ENCODE measurements at regions not wholly inside any gene's neighbourhood (a gene's known extent, or its start where the extent isn't known, plus 50 kb on each side); places are given as distances from the start of the nearest gene placed in this dataset.

- peak; percentile 29; the same call in 1 of the 2 replicates for TF ChIP-seq ZNF592 (IDR thresholded peaks at IDR 0.05)
- no peak for TF ChIP-seq BRD4 (IDR thresholded peaks at IDR 0.05)
- no peak for TF ChIP-seq MCM2 (IDR thresholded peaks at IDR 0.05; ENCODE audit: low read depth)
- TF ChIP-seq, protein P1, sequence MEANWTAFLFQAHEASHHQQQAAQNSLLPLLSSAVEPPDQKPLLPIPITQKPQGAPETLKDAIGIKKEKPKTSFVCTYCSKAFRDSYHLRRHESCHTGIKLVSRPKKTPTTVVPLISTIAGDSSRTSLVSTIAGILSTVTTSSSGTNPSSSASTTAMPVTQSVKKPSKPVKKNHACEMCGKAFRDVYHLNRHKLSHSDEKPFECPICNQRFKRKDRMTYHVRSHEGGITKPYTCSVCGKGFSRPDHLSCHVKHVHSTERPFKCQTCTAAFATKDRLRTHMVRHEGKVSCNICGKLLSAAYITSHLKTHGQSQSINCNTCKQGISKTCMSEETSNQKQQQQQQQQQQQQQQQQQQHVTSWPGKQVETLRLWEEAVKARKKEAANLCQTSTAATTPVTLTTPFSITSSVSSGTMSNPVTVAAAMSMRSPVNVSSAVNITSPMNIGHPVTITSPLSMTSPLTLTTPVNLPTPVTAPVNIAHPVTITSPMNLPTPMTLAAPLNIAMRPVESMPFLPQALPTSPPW (CRISPR knock-in tag; IDR thresholded peaks at IDR 0.05): peak; percentile 38; the same call in 1 of the 2 replicates
- no peak for TF ChIP-seq ZNF3 (CRISPR knock-in tag; IDR thresholded peaks at IDR 0.05)
- no peak for TF ChIP-seq ZNF212 (CRISPR knock-in tag; IDR thresholded peaks at IDR 0.05)
- TF ChIP-seq USF1 (CRISPR knock-in tag; IDR thresholded peaks at IDR 0.05): no peak
- no peak for TF ChIP-seq COPS2 (conservative IDR thresholded peaks at IDR 0.05)
- no peak for TF ChIP-seq ZNF143 (CRISPR knock-in tag; IDR thresholded peaks at IDR 0.05)
- no peak for TF ChIP-seq PRMT5 (CRISPR knock-in tag; IDR thresholded peaks at IDR 0.05)
- TF ChIP-seq NR1H2 (CRISPR knock-in tag; IDR thresholded peaks at IDR 0.05): no peak
- peak; percentile 34 to 66 for TF ChIP-seq RAD21 (CRISPR knock-in tag; conservative IDR thresholded peaks at IDR 0.05 in 1 of 2, IDR thresholded peaks at IDR 0.05 in 1 of 2)
- TF ChIP-seq KHSRP (IDR thresholded peaks at IDR 0.05): no peak
- no peak for TF ChIP-seq ZNF561 (CRISPR knock-in tag; conservative IDR thresholded peaks at IDR 0.05)
- TF ChIP-seq, protein P2, sequence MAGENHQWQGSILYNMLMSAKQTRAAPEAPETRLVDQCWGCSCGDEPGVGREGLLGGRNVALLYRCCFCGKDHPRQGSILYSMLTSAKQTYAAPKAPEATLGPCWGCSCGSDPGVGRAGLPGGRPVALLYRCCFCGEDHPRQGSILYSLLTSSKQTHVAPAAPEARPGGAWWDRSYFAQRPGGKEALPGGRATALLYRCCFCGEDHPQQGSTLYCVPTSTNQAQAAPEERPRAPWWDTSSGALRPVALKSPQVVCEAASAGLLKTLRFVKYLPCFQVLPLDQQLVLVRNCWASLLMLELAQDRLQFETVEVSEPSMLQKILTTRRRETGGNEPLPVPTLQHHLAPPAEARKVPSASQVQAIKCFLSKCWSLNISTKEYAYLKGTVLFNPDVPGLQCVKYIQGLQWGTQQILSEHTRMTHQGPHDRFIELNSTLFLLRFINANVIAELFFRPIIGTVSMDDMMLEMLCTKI (IDR thresholded peaks at IDR 0.05; ENCODE audit: partially characterized antibody): no peak
- TF ChIP-seq HDAC3 (IDR thresholded peaks at IDR 0.05; ENCODE audit: borderline replicate concordance, partially characterized antibody): no peak
- TF ChIP-seq PURB (CRISPR knock-in tag; IDR thresholded peaks at IDR 0.05; ENCODE audit: low read depth): no peak
- TF ChIP-seq HNRNPLL (IDR thresholded peaks at IDR 0.05; ENCODE audit: low read depth, low read length, poor library complexity, severe bottlenecking): no peak
- TF ChIP-seq DEAF1 (CRISPR knock-in tag; IDR thresholded peaks at IDR 0.05): 0 out of 2 replicates have a peak, but pooled peaks have one; percentile 16
Observed at GRCh38 chr6:44001318-44002066, 125.8 kb downstream of the MRPL14 start (continued).

Measured in K562 (cell line).